ENCODE measurements at regions not wholly inside any gene's neighbourhood (a gene's known extent, or its start where the extent isn't known, plus 50 kb on each side); places are given as distances from the start of the nearest gene placed in this dataset.

- Histone ChIP-seq H3F3A (ENCODE audit: insufficient read depth) (no peaks in the 10 kb centered on the region), H3K9ac (no peak overlapping the region), H4K20me1 (ENCODE audit: insufficient read depth) (no peaks in the 10 kb centered on the region), H3K4me2 (ENCODE audit: unreplicated experiment) (no peak overlapping the region), H3K4me3 (no peak overlapping the region), H3K27ac (no peak overlapping the region), H3K9me3 (ENCODE audit: low read depth) (peaks cover 7% of the 10 kb centered on the region), H2AFZ (no peak overlapping the region), H3K27me3 (replicated peaks; ENCODE audit: insufficient read depth) (no peaks in the 10 kb centered on the region), H3K79me2 (ENCODE audit: insufficient read depth) (no peaks in the 10 kb centered on the region), H3K4me1 (ENCODE audit: insufficient read depth) (no peaks in the 10 kb centered on the region), H3K36me3 (ENCODE audit: low read depth) (no peaks in the 10 kb centered on the region), H3K9me2 (ENCODE audit: insufficient read depth) (no peaks in the 10 kb centered on the region)
- TF ChIP-seq EZH2phosphoT487 (IDR thresholded peaks at IDR 0.05; ENCODE audit: insufficient read depth, low read depth) (no peak), EZH2 (IDR thresholded peaks at IDR 0.05; ENCODE audit: insufficient read depth, poor library complexity, severe bottlenecking) (no peak)
- 4 to 13% methylated on average over 2 of the region's 2 CpGs for WGBS, 2 experiments (ENCODE audit: low coverage in 1 of 2, low lambda C conversion rate in 2 of 2, missing lambda C conversion rate in 2 of 2)
- in situ Hi-C loops (cut with MboI) = no loop called here
- no peak for DNase-seq
Observed at GRCh38 chr13:103157434-103158145, 91.4 kb upstream of the SLC10A2 start.

DNA sequence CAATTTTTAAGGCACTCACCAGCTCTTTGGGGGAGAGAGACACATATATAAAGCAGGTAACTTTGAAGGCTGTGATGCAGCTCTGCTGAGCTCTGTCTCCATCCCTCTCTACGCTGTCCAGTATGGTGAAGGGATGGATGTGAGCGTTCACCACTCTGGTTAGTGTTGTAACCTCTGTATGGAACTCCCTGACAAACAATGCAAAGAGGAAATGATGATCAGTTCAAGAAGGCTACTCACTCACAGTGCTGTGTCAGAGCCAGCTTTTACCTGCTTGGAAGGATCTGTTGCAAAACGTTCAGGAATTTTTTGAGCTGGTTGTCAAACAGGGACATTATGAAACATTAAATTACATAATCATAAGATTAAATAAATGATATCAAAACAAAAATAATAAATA, 90.8 kb upstream of the SLC10A2 start:
- H3K9me2 ChIP-seq (ENCODE audit: insufficient read depth) = no peaks in the 10 kb centered on the region
- in situ Hi-C loops (cut with MboI) = no loop called here
- 4 to 5% methylated on average over 3 of the region's 3 CpGs for WGBS, 2 experiments (ENCODE audit: low coverage in 1 of 2, low lambda C conversion rate in 2 of 2, missing lambda C conversion rate in 2 of 2)

GRCh38 chr13:103156346-103156998, 90.3 kb upstream of the SLC10A2 start:
- no peaks in the 10 kb centered on the region for H3K4me1 ChIP-seq (ENCODE audit: insufficient read depth)
- no peaks in the 10 kb centered on the region for H3K36me3 ChIP-seq (ENCODE audit: low read depth)
- WGBS, 2 experiments (ENCODE audit: low coverage in 1 of 2, low lambda C conversion rate in 2 of 2, missing lambda C conversion rate in 2 of 2) = 10% methylated on average over 6 of the region's 6 CpGs
- H3K4me3 ChIP-seq = no peak overlapping the region
- in situ Hi-C loops (cut with MboI) = no loop called here
- no peak for DNase-seq
- no peaks in the 10 kb centered on the region for H3K27me3 ChIP-seq (replicated peaks; ENCODE audit: insufficient read depth)
- no peak overlapping the region for H2AFZ ChIP-seq
- peaks cover 7% of the 10 kb centered on the region for H3K9me3 ChIP-seq (ENCODE audit: low read depth)
- no peak overlapping the region for H3K4me2 ChIP-seq (ENCODE audit: unreplicated experiment)
- no peaks in the 10 kb centered on the region for H4K20me1 ChIP-seq (ENCODE audit: insufficient read depth)
- H3F3A ChIP-seq (ENCODE audit: insufficient read depth) = no peaks in the 10 kb centered on the region
- TF ChIP-seq EZH2phosphoT487 (IDR thresholded peaks at IDR 0.05; ENCODE audit: insufficient read depth, low read depth) = no peak
- no peak for TF ChIP-seq EZH2 (IDR thresholded peaks at IDR 0.05; ENCODE audit: insufficient read depth, poor library complexity, severe bottlenecking)
- H3K9ac ChIP-seq = no peak overlapping the region
- no peaks in the 10 kb centered on the region for H3K9me2 ChIP-seq (ENCODE audit: insufficient read depth)
- H3K27ac ChIP-seq = no peak overlapping the region
- H3K79me2 ChIP-seq (ENCODE audit: insufficient read depth) = no peaks in the 10 kb centered on the region

More for the DNA sequence above, 90.8 kb upstream of the SLC10A2 start:
- H3K79me2 ChIP-seq (ENCODE audit: insufficient read depth) = no peaks in the 10 kb centered on the region
- peaks cover 7% of the 10 kb centered on the region for H3K9me3 ChIP-seq (ENCODE audit: low read depth)
- no peak overlapping the region for H3K27ac ChIP-seq
- no peaks in the 10 kb centered on the region for H3K4me1 ChIP-seq (ENCODE audit: insufficient read depth)
- no peak for TF ChIP-seq EZH2 (IDR thresholded peaks at IDR 0.05; ENCODE audit: insufficient read depth, poor library complexity, severe bottlenecking)
- no peak for TF ChIP-seq EZH2phosphoT487 (IDR thresholded peaks at IDR 0.05; ENCODE audit: insufficient read depth, low read depth)
- H3K9ac ChIP-seq = no peak overlapping the region
- H3K4me3 ChIP-seq = no peak overlapping the region
- no peaks in the 10 kb centered on the region for H3K36me3 ChIP-seq (ENCODE audit: low read depth)
- H3K4me2 ChIP-seq (ENCODE audit: unreplicated experiment) = no peak overlapping the region
- no peaks in the 10 kb centered on the region for H3F3A ChIP-seq (ENCODE audit: insufficient read depth)
- DNase-seq = no peak
- no peak overlapping the region for H2AFZ ChIP-seq
- H3K27me3 ChIP-seq (replicated peaks; ENCODE audit: insufficient read depth) = no peaks in the 10 kb centered on the region
- no peaks in the 10 kb centered on the region for H4K20me1 ChIP-seq (ENCODE audit: insufficient read depth)

- Histone ChIP-seq H3K79me2 (ENCODE audit: insufficient read depth) (no peaks in the 10 kb centered on the region), H3K9me3 (ENCODE audit: low read depth) (peaks cover 7% of the 10 kb centered on the region), H3K9me2 (ENCODE audit: insufficient read depth) (no peaks in the 10 kb centered on the region), H3K27me3 (replicated peaks; ENCODE audit: insufficient read depth) (no peaks in the 10 kb centered on the region), H3K4me3 (no peak overlapping the region), H3K9ac (no peak overlapping the region), H4K20me1 (ENCODE audit: insufficient read depth) (no peaks in the 10 kb centered on the region), H3K27ac (no peak overlapping the region), H3K36me3 (ENCODE audit: low read depth) (no peaks in the 10 kb centered on the region), H3F3A (ENCODE audit: insufficient read depth) (no peaks in the 10 kb centered on the region), H2AFZ (no peak overlapping the region), H3K4me2 (ENCODE audit: unreplicated experiment) (no peak overlapping the region), H3K4me1 (ENCODE audit: insufficient read depth) (no peaks in the 10 kb centered on the region)
- WGBS, 2 experiments (ENCODE audit: low coverage in 1 of 2, low lambda C conversion rate in 2 of 2, missing lambda C conversion rate in 2 of 2) = 3 to 9% methylated on average over 2 of the region's 2 CpGs
- TF ChIP-seq EZH2phosphoT487 (IDR thresholded peaks at IDR 0.05; ENCODE audit: insufficient read depth, low read depth) (no peak), EZH2 (IDR thresholded peaks at IDR 0.05; ENCODE audit: insufficient read depth, poor library complexity, severe bottlenecking) (no peak)
- in situ Hi-C loops (cut with MboI) = no loop called here
- no peak for DNase-seq
Observed at GRCh38 chr13:103153466-103153865, 87.2 kb upstream of the SLC10A2 start.
